Right lobe of liver (tissue), 6 donors: ENCODE measurements at regions not wholly inside any gene's neighbourhood (a gene's known extent, or its start where the extent isn't known, plus 50 kb on each side); places are given as distances from the start of the nearest gene placed in this dataset.

Experiments
- ATAC-seq, 4 donors: fragments of 200-7000 bp; cut with Tn5 transposase; one replicate each; pipeline ENCODE4 v1.9.1; 2020; ENCODE audit warnings: mild to moderate bottlenecking in 4 of 4, moderate library complexity in 4 of 4
- DNase-seq, 3 donors: peaks; one replicate each; pipeline ENCODE4 v3.0.0-alpha.2; 2020
- H3K27ac ChIP-seq, 3 donors: fragments of 200-600 bp; one replicate each; pipeline ENCODE4 v1.8.0; 2022
- H3K27me3 ChIP-seq, 2 donors: fragments of 200-600 bp; one replicate each; pipeline ENCODE4 v1.8.0; 2022
- H3K36me3 ChIP-seq, 4 donors: fragments of 200-600 bp; sonication (generic) in 1 of 4; one replicate each; pipeline versions ENCODE4 v1.5.1 to v1.8.0; 2017 to 2022; ENCODE audit warnings: control low read depth in 1 of 4
- H3K4me1 ChIP-seq, 4 donors: fragments of 200-600 bp; sonication (generic) in 1 of 4; one replicate each; pipeline versions ENCODE4 v1.5.1 to v1.8.0; 2017 to 2022; ENCODE audit warnings: control low read depth in 1 of 4
- H3K4me3 ChIP-seq, 3 donors: fragments of 200-600 bp; one replicate each; pipeline ENCODE4 v1.8.0; 2022
- H3K9me3 ChIP-seq, 4 donors: fragments of 200-600 bp; sonication (generic) in 1 of 4; one replicate each; pipeline versions ENCODE4 v1.5.1 to v1.8.0; 2017 to 2022; ENCODE audit warnings: control low read depth in 1 of 4
- POLR2A ChIP-seq: fragments of 450-650 bp; IDR thresholded peaks from one replicate; pipeline ENCODE4 v1.6.1; 2017; ENCODE audit warnings: antibody characterized with exemption, mild to moderate bottlenecking
- whole genome bisulfite sequencing: methylation state at CpG from one replicate; pipeline ENCODE4 v1.1.6; 2018; ENCODE audit warnings: low coverage, low lambda C conversion rate; ENCODE audit not compliant: insufficient coverage; ENCODE audit errors: missing lambda C conversion rate; 5-methylcytosine and 5-hydroxymethylcytosine counted together
- intact Hi-C, 2 donors: fragments of 100-400 bp; cut with DNase I; formaldehyde crosslinking; loops; one replicate each; pipeline versions ENCODE4 v1.11.2 to v1.14.1; 2022
- TF ChIP-seq, protein P1 (sequence below), 4 donors: fragments of 200-600 bp in 3 of 4; fragments of 450-650 bp in 1 of 4; IDR thresholded peaks; one replicate each; pipeline versions ENCODE4 v1.5.1 to v1.8.0; 2016 to 2022; ENCODE audit warnings: antibody characterized with exemption in 4 of 4, mild to moderate bottlenecking in 2 of 4
- donor health status: DM: no; HTN: yes; CAD: no.
- donor health status: DM: no; HTN: no; CAD: no.
- donor health status: DM: no; HTN: no; CAD: no.
- donor health status: DM: no; HTN: yes; CAD: no.
- donor health status: DM: no; HTN: yes; CAD: no.

DNA sequence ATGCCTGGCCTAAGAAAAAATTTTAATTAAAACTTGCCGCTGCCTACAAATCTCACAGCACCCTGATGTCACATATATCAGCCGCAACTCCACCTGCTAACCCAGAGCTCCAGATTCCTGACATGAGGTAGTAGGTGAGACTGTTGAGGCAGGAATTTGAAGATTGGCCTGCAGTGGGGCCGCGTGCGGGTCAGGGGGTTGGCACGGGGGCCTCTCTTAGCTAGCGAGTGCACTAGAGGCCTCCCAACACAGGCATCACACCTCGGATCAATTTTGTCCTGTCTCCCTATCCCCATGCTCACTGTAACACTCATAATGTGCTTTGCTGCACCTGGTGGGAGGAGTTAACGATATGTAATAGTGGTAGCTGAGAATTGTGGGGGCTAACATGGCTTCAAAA lies 349.8 kb downstream of the CDC5L start:
- ATAC-seq, result no peak
- WGBS, result 86% methylated on average over 4 of the region's 9 CpGs
- Histone ChIP-seq H3K27me3 (no peaks in the 10 kb centered on the region), H3K36me3 (no peaks in the 10 kb centered on the region), H3K27ac (no peak overlapping the region), H3K4me1 (peaks cover 0 to 7% (median 0%) of the 10 kb centered on the region in 4 donors), H3K4me3 (no peak overlapping the region), H3K9me3 (no peaks in the 10 kb centered on the region)
- intact Hi-C loops, result no loop called here
- no peak for DNase-seq
- TF ChIP-seq, protein P1, sequence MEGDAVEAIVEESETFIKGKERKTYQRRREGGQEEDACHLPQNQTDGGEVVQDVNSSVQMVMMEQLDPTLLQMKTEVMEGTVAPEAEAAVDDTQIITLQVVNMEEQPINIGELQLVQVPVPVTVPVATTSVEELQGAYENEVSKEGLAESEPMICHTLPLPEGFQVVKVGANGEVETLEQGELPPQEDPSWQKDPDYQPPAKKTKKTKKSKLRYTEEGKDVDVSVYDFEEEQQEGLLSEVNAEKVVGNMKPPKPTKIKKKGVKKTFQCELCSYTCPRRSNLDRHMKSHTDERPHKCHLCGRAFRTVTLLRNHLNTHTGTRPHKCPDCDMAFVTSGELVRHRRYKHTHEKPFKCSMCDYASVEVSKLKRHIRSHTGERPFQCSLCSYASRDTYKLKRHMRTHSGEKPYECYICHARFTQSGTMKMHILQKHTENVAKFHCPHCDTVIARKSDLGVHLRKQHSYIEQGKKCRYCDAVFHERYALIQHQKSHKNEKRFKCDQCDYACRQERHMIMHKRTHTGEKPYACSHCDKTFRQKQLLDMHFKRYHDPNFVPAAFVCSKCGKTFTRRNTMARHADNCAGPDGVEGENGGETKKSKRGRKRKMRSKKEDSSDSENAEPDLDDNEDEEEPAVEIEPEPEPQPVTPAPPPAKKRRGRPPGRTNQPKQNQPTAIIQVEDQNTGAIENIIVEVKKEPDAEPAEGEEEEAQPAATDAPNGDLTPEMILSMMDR (IDR thresholded peaks at IDR 0.05), result no peak
- TF ChIP-seq POLR2A, result no peak

- intact Hi-C loops, result no loop called here
- Histone ChIP-seq H3K4me3 (no peak overlapping the region), H3K27me3 (no peaks in the 10 kb centered on the region), H3K9me3 (no peaks in the 10 kb centered on the region), H3K27ac (no peak overlapping the region), H3K36me3 (no peaks in the 10 kb centered on the region), H3K4me1 (peaks cover 0 to 7% (median 0%) of the 10 kb centered on the region in 4 donors)
- ATAC-seq (peak in 2 of 4 donors; percentile 15 to 46), DNase-seq (no peak)
- WGBS, result 60% methylated on average over 6 of the region's 6 CpGs
- TF ChIP-seq, protein P1 (IDR thresholded peaks at IDR 0.05), result no peak
- no peak for TF ChIP-seq POLR2A
Observed at GRCh38 chr6:44737829-44738528, 350.5 kb downstream of the CDC5L start.

DNA sequence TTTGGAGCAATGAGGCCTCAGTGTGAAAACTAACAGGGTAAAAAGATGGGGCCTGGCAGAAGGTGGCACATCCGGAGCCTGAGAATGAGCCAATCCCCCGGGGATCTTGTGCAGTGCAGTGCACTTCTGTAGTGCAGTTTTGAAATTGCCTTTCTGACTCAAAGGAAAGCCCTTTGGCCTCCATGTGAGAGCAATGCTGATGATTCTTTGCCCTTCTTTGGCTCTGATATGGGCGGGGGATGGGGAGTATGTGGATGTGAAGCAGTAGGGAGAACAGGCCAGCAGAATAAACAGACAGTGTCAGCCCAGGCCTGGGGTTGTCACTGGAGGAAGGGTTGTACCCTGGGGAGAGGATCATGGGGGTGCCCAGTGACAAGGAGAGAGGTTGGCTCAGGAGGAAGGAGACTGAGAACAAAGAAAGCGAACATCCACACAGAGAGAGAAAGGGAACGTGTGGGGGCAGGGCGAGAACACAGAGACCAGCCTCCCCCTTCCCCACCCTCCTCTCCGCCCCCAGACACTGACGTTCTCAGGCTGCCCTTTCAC lies 351.2 kb downstream of the CDC5L start:
- intact Hi-C loops, result no loop called here
- peak in 2 of 3 donors; percentile 30 to 70 for DNase-seq
- TF ChIP-seq POLR2A, result no peak
- TF ChIP-seq, protein P1 (IDR thresholded peaks at IDR 0.05), result no peak
- H3K4me1 ChIP-seq, result peaks cover 0 to 7% (median 0%) of the 10 kb centered on the region in 4 donors
- 70% methylated on average over 7 of the region's 8 CpGs for WGBS
- H3K4me3 ChIP-seq, result no peak overlapping the region
- no peaks in the 10 kb centered on the region for H3K9me3 ChIP-seq
- peak; percentile 61 to 84 (median 68) for ATAC-seq
- no peaks in the 10 kb centered on the region for H3K27me3 ChIP-seq
- no peak overlapping the region for H3K27ac ChIP-seq
- no peaks in the 10 kb centered on the region for H3K36me3 ChIP-seq

DNA sequence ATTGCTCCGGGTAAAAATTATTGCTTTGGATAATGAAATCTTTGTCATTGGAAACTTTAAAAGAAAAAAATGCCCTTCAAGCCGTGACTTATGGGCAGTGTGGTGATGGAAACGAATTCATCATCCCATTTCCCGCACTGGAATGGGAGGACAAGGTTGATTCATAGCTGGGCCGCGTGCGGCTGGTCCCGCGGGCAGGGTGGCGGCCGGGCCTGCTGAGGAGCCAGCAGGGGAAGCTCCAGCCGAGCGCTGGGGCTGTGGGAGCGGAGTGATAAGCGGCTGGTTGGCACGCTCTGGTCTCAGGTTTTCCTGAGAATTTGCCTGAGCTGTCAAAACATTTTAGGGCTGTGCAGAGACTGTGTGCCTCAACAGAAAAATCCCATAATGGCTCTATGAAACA lies 351.7 kb downstream of the CDC5L start:
- H3K27me3 ChIP-seq, result no peaks in the 10 kb centered on the region
- ATAC-seq (no peak), DNase-seq (no peak)
- no peaks in the 10 kb centered on the region for H3K9me3 ChIP-seq
- peaks cover 0 to 7% (median 0%) of the 10 kb centered on the region in 4 donors for H3K4me1 ChIP-seq
- TF ChIP-seq, protein P1 (IDR thresholded peaks at IDR 0.05), result no peak
- TF ChIP-seq POLR2A, result no peak
- no peak overlapping the region for H3K4me3 ChIP-seq
- no peak overlapping the region for H3K27ac ChIP-seq
- no peaks in the 10 kb centered on the region for H3K36me3 ChIP-seq
- WGBS, result 88% methylated on average over 13 of the region's 16 CpGs
- intact Hi-C loops, result no loop called here
